ENCODE measurements at regions not wholly inside any gene's neighbourhood (a gene's known extent, or its start where the extent isn't known, plus 50 kb on each side); places are given as distances from the start of the nearest gene placed in this dataset.

- TF ChIP-seq CTCF (IDR thresholded peaks at IDR 0.05) (no peak), POLR2A (IDR thresholded peaks at IDR 0.05) (no peak)
Observed at GRCh38 chr1:182242641-182243040, 148.9 kb downstream of the GLUL start.

Measured in ovary (tissue), 3 donors.